GM21529 (cell line): ENCODE measurements at regions not wholly inside any gene's neighbourhood (a gene's known extent, or its start where the extent isn't known, plus 50 kb on each side); places are given as distances from the start of the nearest gene placed in this dataset.

Source experiments
- ATAC-seq: cut with Tn5 transposase; IDR thresholded peaks from one replicate; pipeline ENCODE4 v1.9.1; 2021; ENCODE audit not compliant: unreplicated experiment

- no peak for ATAC-seq
These were observed 59.9 kb upstream of the ZFR start for GRCh38 chr5:32504329-32504988.

GRCh38 chr5:32503261-32503660 is 58.7 kb upstream of the ZFR start:
- ATAC-seq, result no peak

- no peak for ATAC-seq
These were observed 56.8 kb upstream of the ZFR start for GRCh38 chr5:32501071-32502002.

- ATAC-seq, result no peak
These were observed 55.6 kb upstream of the ZFR start for GRCh38 chr5:32500181-32500580.

- ATAC-seq, result no peak
These were observed 54.7 kb upstream of the ZFR start for GRCh38 chr5:32499261-32499660.

GRCh38 chr5:32498484-32498883 is 53.9 kb upstream of the ZFR start:
- no peak for ATAC-seq

- no peak for ATAC-seq
These were observed 51.6 kb upstream of the ZFR start for GRCh38 chr5:32496104-32496503.

GRCh38 chr5:32494827-32495226 is 50.3 kb upstream of the ZFR start:
- no peak for ATAC-seq
